ENCODE measurements at regions not wholly inside any gene's neighbourhood (a gene's known extent, or its start where the extent isn't known, plus 50 kb on each side); places are given as distances from the start of the nearest gene placed in this dataset.

DNA sequence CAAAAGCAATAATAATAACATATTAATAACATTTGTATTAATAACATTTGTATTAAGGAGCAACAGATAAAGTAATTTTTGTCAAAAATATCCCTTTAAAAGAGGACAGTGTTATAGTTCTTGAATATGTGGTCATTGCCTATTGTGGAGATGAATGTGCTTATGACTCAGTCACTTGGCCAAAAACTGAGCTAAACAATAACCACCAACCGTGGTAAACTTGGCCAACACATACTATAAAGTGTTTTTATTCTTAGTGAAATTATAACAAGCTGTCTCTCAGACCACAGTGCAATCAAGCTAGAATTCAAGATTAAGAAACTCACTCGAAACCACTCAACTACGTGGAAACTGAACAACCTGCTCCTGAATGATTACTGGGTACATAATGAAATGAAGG, 159.2 kb upstream of the PLPPR1 start (continued):
- TF ChIP-seq, protein P1, sequence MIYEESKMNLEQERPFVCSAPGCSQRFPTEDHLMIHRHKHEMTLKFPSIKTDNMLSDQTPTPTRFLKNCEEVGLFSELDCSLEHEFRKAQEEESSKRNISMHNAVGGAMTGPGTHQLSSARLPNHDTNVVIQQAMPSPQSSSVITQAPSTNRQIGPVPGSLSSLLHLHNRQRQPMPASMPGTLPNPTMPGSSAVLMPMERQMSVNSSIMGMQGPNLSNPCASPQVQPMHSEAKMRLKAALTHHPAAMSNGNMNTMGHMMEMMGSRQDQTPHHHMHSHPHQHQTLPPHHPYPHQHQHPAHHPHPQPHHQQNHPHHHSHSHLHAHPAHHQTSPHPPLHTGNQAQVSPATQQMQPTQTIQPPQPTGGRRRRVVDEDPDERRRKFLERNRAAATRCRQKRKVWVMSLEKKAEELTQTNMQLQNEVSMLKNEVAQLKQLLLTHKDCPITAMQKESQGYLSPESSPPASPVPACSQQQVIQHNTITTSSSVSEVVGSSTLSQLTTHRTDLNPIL (CRISPR knock-in tag; IDR thresholded peaks at IDR 0.05), result no peak
- TF ChIP-seq PHF20 (IDR thresholded peaks at IDR 0.05; ENCODE audit: partially characterized antibody), result no peak
- no peak for TF ChIP-seq KDM2B (CRISPR knock-in tag; IDR thresholded peaks at IDR 0.05)

DNA sequence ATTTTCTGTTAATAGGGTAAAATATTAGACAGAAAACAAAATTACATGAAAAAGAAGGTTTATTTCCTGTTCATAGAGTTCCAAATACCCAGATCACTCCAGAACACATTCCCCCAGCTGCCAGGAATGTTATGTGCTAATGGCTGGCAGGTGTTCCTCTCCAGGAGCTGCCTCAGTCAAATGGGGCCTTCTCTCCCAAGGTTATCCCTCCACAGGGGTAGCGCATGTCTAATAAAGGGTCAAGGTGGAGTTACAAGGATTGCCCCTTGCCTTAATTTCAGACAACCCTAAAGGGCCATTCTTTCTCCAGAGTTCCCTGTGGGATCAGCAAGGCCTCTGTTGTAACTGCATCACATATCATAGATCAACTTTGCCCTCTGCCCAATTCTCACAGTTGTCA, 148.6 kb upstream of the PLPPR1 start:
- Histone ChIP-seq H3K4me2 (ENCODE audit: insufficient read depth, low read length) (no peak overlapping the region), H3K36me3 (ENCODE audit: control insufficient read depth, insufficient read depth, low read length) (no peaks in the 10 kb centered on the region), H3K4me3 (no peak overlapping the region), H3K79me2 (ENCODE audit: control insufficient read depth, insufficient read depth, low read length) (no peaks in the 10 kb centered on the region), H3K4me1 (replicated peaks in 1 of 2; ENCODE audit: control insufficient read depth in 2 of 2, insufficient read depth in 2 of 2, low read length in 2 of 2) (no peaks in the 10 kb centered on the region), H3K27ac (ENCODE audit: extremely low read depth, low read depth, low read length) (no peak overlapping the region), H3K27me3 (ENCODE audit: control insufficient read depth in 2 of 2, insufficient read depth in 2 of 2, low read length in 2 of 2) (no peaks in the 10 kb centered on the region), H2AFZ (ENCODE audit: low read depth, low read length) (no peak overlapping the region), H3K9me1 (ENCODE audit: control insufficient read depth, insufficient read depth, low read length) (no peaks in the 10 kb centered on the region), H3K9me3 (replicated peaks; ENCODE audit: control insufficient read depth, insufficient read depth, low read depth, low read length) (peaks cover 1% of the 10 kb centered on the region; the same call in 1 of the 2 replicates), H4K20me1 (replicated peaks; ENCODE audit: control insufficient read depth, insufficient read depth, low read length) (no peaks in the 10 kb centered on the region), H3K9ac (ENCODE audit: insufficient read depth in 1 of 2, low read depth in 2 of 2, low read length in 2 of 2) (no peak overlapping the region)
- BruUV-seq (replicated peaks), result no TSS peak
- ATAC-seq (no peak), FAIRE-seq (no peak), DNase-seq (ENCODE audit: extremely low read depth in 1 of 4, low spot score in 3 of 4) (no peak)
- WGBS (ENCODE audit: insufficient coverage, low coverage, missing lambda C conversion rate), result 0% methylated on average over 1 of the region's 1 CpG
- in situ Hi-C loops (cut with MboI), result no loop called here
- ChIA-PET CTCF (ENCODE audit: low intra/inter-chr PET ratio) (no interaction called here), POLR2A (no interaction called here)
- intact Hi-C loops (cut with micrococcal nuclease), result no loop called here
- no peak for TF ChIP-seq SNRNP70 (optimal IDR thresholded peaks at IDR 0.05; ENCODE audit: low read depth, low read length)
- no peak for TF ChIP-seq ELF1 (tag; IDR thresholded peaks at IDR 0.05)
- no peak for TF ChIP-seq HDAC3 (IDR thresholded peaks at IDR 0.05; ENCODE audit: borderline replicate concordance, partially characterized antibody)
- TF ChIP-seq, protein P2, sequence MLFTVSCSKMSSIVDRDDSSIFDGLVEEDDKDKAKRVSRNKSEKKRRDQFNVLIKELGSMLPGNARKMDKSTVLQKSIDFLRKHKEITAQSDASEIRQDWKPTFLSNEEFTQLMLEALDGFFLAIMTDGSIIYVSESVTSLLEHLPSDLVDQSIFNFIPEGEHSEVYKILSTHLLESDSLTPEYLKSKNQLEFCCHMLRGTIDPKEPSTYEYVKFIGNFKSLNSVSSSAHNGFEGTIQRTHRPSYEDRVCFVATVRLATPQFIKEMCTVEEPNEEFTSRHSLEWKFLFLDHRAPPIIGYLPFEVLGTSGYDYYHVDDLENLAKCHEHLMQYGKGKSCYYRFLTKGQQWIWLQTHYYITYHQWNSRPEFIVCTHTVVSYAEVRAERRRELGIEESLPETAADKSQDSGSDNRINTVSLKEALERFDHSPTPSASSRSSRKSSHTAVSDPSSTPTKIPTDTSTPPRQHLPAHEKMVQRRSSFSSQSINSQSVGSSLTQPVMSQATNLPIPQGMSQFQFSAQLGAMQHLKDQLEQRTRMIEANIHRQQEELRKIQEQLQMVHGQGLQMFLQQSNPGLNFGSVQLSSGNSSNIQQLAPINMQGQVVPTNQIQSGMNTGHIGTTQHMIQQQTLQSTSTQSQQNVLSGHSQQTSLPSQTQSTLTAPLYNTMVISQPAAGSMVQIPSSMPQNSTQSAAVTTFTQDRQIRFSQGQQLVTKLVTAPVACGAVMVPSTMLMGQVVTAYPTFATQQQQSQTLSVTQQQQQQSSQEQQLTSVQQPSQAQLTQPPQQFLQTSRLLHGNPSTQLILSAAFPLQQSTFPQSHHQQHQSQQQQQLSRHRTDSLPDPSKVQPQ (CRISPR knock-in tag; IDR thresholded peaks at IDR 0.05; ENCODE audit: borderline replicate concordance), result no peak
- no peak for TF ChIP-seq ARHGAP35 (IDR thresholded peaks at IDR 0.05; ENCODE audit: partially characterized antibody)
- TF ChIP-seq, protein P3, sequence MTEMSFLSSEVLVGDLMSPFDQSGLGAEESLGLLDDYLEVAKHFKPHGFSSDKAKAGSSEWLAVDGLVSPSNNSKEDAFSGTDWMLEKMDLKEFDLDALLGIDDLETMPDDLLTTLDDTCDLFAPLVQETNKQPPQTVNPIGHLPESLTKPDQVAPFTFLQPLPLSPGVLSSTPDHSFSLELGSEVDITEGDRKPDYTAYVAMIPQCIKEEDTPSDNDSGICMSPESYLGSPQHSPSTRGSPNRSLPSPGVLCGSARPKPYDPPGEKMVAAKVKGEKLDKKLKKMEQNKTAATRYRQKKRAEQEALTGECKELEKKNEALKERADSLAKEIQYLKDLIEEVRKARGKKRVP (CRISPR knock-in tag; IDR thresholded peaks at IDR 0.05), result no peak
- TF ChIP-seq SP1 (CRISPR knock-in tag; IDR thresholded peaks at IDR 0.05), result no peak
- no peak for TF ChIP-seq HMG20A (CRISPR knock-in tag; conservative IDR thresholded peaks at IDR 0.05)
- TF ChIP-seq ZC3H4 (CRISPR knock-in tag; IDR thresholded peaks at IDR 0.05; ENCODE audit: borderline replicate concordance), result no peak
- TF ChIP-seq ARID2 (IDR thresholded peaks at IDR 0.05), result no peak
- no peak for TF ChIP-seq ZNF165 (CRISPR knock-in tag; IDR thresholded peaks at IDR 0.05; ENCODE audit: borderline replicate concordance)
- no peak for TF ChIP-seq BRD4 (IDR thresholded peaks at IDR 0.05)
